ENCODE measurements at regions not wholly inside any gene's neighbourhood (a gene's known extent, or its start where the extent isn't known, plus 50 kb on each side); places are given as distances from the start of the nearest gene placed in this dataset.

DNA sequence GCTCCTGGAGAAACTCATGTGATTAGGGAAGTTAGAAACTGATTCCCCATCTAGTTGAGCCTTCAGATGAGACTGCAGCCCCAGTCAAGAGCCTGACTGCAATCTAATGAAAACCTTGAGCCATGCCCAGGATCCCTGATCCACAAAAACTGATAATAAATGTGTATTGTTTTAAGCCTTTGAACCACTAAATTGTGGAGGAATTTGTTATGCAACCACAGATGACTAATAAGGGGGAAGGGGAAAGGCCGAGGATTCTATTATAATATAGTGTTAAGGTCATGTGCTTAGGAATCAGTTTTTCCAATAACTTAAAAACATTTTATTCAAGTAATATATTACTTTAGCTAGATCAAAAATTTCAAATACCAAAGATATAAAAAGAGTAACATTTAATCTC is 52.8 kb upstream of the USP25 start:
- TF ChIP-seq POLR2A (IDR thresholded peaks at IDR 0.05; ENCODE audit: insufficient read depth in 1 of 2, low read depth in 2 of 2, low read length in 2 of 2), result no peak
- TF ChIP-seq, protein P1, sequence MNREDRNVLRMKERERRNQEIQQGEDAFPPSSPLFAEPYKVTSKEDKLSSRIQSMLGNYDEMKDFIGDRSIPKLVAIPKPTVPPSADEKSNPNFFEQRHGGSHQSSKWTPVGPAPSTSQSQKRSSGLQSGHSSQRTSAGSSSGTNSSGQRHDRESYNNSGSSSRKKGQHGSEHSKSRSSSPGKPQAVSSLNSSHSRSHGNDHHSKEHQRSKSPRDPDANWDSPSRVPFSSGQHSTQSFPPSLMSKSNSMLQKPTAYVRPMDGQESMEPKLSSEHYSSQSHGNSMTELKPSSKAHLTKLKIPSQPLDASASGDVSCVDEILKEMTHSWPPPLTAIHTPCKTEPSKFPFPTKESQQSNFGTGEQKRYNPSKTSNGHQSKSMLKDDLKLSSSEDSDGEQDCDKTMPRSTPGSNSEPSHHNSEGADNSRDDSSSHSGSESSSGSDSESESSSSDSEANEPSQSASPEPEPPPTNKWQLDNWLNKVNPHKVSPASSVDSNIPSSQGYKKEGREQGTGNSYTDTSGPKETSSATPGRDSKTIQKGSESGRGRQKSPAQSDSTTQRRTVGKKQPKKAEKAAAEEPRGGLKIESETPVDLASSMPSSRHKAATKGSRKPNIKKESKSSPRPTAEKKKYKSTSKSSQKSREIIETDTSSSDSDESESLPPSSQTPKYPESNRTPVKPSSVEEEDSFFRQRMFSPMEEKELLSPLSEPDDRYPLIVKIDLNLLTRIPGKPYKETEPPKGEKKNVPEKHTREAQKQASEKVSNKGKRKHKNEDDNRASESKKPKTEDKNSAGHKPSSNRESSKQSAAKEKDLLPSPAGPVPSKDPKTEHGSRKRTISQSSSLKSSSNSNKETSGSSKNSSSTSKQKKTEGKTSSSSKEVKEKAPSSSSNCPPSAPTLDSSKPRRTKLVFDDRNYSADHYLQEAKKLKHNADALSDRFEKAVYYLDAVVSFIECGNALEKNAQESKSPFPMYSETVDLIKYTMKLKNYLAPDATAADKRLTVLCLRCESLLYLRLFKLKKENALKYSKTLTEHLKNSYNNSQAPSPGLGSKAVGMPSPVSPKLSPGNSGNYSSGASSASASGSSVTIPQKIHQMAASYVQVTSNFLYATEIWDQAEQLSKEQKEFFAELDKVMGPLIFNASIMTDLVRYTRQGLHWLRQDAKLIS (CRISPR knock-in tag; IDR thresholded peaks at IDR 0.05), result no peak
- TF ChIP-seq RARG (CRISPR knock-in tag; IDR thresholded peaks at IDR 0.05; ENCODE audit: low read depth), result no peak
- TF ChIP-seq NPAS2 (CRISPR knock-in tag; IDR thresholded peaks at IDR 0.05; ENCODE audit: borderline replicate concordance), result no peak
- no peak for TF ChIP-seq NRL (CRISPR knock-in tag; IDR thresholded peaks at IDR 0.05; ENCODE audit: borderline replicate concordance)
- TF ChIP-seq JUN (CRISPR knock-in tag; IDR thresholded peaks at IDR 0.05), result no peak
- no peak for TF ChIP-seq HDAC1 (CRISPR knock-in tag; IDR thresholded peaks at IDR 0.05)
- no peak for TF ChIP-seq KLF6 (CRISPR knock-in tag; IDR thresholded peaks at IDR 0.05)
- no peak for TF ChIP-seq ARID2 (CRISPR knock-in tag; IDR thresholded peaks at IDR 0.05; ENCODE audit: borderline replicate concordance)
- TF ChIP-seq CHD4 (IDR thresholded peaks at IDR 0.05; ENCODE audit: borderline replicate concordance, low read length), result no peak
- TF ChIP-seq KLF12 (CRISPR knock-in tag; IDR thresholded peaks at IDR 0.05; ENCODE audit: borderline replicate concordance), result no peak
